Ishikawa (cell line): ENCODE measurements at regions not wholly inside any gene's neighbourhood (a gene's known extent, or its start where the extent isn't known, plus 50 kb on each side); places are given as distances from the start of the nearest gene placed in this dataset.

Source experiments
- CEBPB ChIP-seq: IDR thresholded peaks from 2 replicates; pipeline ENCODE4 v1.6.1; 2012
- CREB1 ChIP-seq: IDR thresholded peaks from 2 replicates; pipeline ENCODE4 v1.6.1; 2012; ENCODE audit warnings: low read depth
- EGR1 ChIP-seq: IDR thresholded peaks from 2 replicates; pipeline ENCODE4 v1.6.1; 2012
- EP300 ChIP-seq: IDR thresholded peaks from 2 replicates; pipeline ENCODE4 v1.6.1; 2012; ENCODE audit warnings: borderline replicate concordance
- FOXM1 ChIP-seq: IDR thresholded peaks from 2 replicates; pipeline ENCODE4 v1.6.1; 2012; ENCODE audit warnings: low read depth, borderline replicate concordance
- MAX ChIP-seq: IDR thresholded peaks from 2 replicates; pipeline ENCODE4 v1.6.1; 2012
- NFIC ChIP-seq: IDR thresholded peaks from 2 replicates; pipeline ENCODE4 v1.6.1; 2012
- RAD21 ChIP-seq: IDR thresholded peaks from 2 replicates; pipeline ENCODE4 v1.6.1; 2012; ENCODE audit warnings: low read depth
- REST ChIP-seq: IDR thresholded peaks from 2 replicates; pipeline ENCODE4 v1.6.1; 2012; ENCODE audit warnings: low read depth, mild to moderate bottlenecking
- TAF1 ChIP-seq: IDR thresholded peaks from 2 replicates; pipeline ENCODE4 v1.6.1; 2012; ENCODE audit warnings: low read depth, mild to moderate bottlenecking
- TCF12 ChIP-seq: IDR thresholded peaks from 2 replicates; pipeline ENCODE4 v1.6.1; 2012; ENCODE audit warnings: low read depth
- TEAD4 ChIP-seq: IDR thresholded peaks from 2 replicates; pipeline ENCODE4 v1.6.1; 2012
- USF1 ChIP-seq: IDR thresholded peaks from 2 replicates; pipeline ENCODE4 v1.6.1; 2012
- YY1 ChIP-seq: IDR thresholded peaks from 2 replicates; pipeline ENCODE4 v1.6.1; 2012; ENCODE audit warnings: low read depth
- ZBTB7A ChIP-seq: IDR thresholded peaks from 2 replicates; pipeline ENCODE4 v1.6.1; 2012; ENCODE audit warnings: low read depth

GRCh38 chr10:112871021-112871420, 79.0 kb upstream of the TCF7L2 start:
- TF ChIP-seq EP300 (no peak), TAF1 (no peak), USF1 (no peak), CEBPB (no peak), ZBTB7A (no peak), YY1 (no peak), TEAD4 (no peak), RAD21 (no peak), REST (no peak), TCF12 (no peak), MAX (no peak), EGR1 (no peak), NFIC (no peak), CREB1 (no peak), FOXM1 (no peak)

- TF ChIP-seq ZBTB7A = no peak
- peak; percentile 30; the same call in 1 of the 2 replicates for TF ChIP-seq RAD21
Observed at GRCh38 chr10:112872728-112873127, 77.3 kb upstream of the TCF7L2 start.

- no peak for TF ChIP-seq TCF12
- TF ChIP-seq EGR1 = no peak
- TF ChIP-seq MAX = no peak
- TF ChIP-seq CEBPB = no peak
- TF ChIP-seq FOXM1 = no peak
- TF ChIP-seq REST = no peak
- no peak for TF ChIP-seq ZBTB7A
- no peak for TF ChIP-seq TEAD4
- TF ChIP-seq NFIC = no peak
- no peak for TF ChIP-seq RAD21
- no peak for TF ChIP-seq USF1
- TF ChIP-seq TAF1 = no peak
- no peak for TF ChIP-seq CREB1
- TF ChIP-seq EP300 = no peak
- no peak for TF ChIP-seq YY1
Observed at GRCh38 chr10:112873541-112873940, 76.5 kb upstream of the TCF7L2 start.

GRCh38 chr10:112874982-112875381, 75.1 kb upstream of the TCF7L2 start:
- TF ChIP-seq REST (no peak), MAX (no peak), USF1 (no peak), TEAD4 (no peak), CREB1 (no peak), EGR1 (no peak), ZBTB7A (no peak), TCF12 (no peak), EP300 (no peak), TAF1 (no peak), FOXM1 (no peak), CEBPB (no peak), YY1 (no peak), RAD21 (no peak), NFIC (no peak)
